Fibroblast of lung (primary cell): ENCODE measurements at regions not wholly inside any gene's neighbourhood (a gene's known extent, or its start where the extent isn't known, plus 50 kb on each side); places are given as distances from the start of the nearest gene placed in this dataset.

ENCODE experiments used
- EZH2 ChIP-seq: IDR thresholded peaks from 2 replicates; pipeline ENCODE4 v1.5.1; 2012; ENCODE audit warnings: low read length, control low read depth, mild to moderate bottlenecking; ENCODE audit errors: missing control alignments
- TF ChIP-seq, protein P1 (sequence below), 2 donors: IDR thresholded peaks in 1 of 2; conservative IDR thresholded peaks in 1 of 2; 1 replicate in 1 of 2; 2 replicates in 1 of 2; pipeline ENCODE4 v1.5.1; 2011 to 2012; ENCODE audit warnings: low read length in 2 of 2, control low read depth in 1 of 2, inconsistent platforms in 1 of 2, low read depth in 1 of 2, mild to moderate bottlenecking in 1 of 2

DNA sequence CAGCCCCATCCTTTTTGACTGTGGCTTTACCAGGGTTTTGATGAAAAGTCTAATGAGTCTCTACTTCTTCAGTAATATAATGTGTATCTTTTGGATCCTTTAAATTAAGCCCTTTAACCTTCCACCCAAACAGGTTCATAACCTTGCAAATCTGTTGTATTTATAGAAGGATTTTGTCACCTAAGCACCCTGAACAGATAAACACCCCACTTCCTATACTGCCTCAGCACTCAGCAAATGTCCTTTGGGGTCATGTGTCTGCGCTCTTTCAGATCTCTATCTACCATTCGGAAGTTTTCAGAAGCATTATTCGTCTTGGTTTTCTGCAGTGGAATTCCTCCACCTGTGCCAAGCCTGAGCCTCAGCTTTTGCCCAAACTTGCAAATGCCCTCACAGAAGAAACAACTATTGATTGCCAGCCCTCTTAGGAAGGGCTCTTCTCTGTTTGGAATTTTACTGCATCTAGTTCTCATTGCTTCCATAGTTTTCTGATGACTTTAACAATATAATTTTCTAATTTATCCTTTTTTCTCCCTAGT lies 214.8 kb upstream of the KCNJ16 start:
- TF ChIP-seq, protein P1, sequence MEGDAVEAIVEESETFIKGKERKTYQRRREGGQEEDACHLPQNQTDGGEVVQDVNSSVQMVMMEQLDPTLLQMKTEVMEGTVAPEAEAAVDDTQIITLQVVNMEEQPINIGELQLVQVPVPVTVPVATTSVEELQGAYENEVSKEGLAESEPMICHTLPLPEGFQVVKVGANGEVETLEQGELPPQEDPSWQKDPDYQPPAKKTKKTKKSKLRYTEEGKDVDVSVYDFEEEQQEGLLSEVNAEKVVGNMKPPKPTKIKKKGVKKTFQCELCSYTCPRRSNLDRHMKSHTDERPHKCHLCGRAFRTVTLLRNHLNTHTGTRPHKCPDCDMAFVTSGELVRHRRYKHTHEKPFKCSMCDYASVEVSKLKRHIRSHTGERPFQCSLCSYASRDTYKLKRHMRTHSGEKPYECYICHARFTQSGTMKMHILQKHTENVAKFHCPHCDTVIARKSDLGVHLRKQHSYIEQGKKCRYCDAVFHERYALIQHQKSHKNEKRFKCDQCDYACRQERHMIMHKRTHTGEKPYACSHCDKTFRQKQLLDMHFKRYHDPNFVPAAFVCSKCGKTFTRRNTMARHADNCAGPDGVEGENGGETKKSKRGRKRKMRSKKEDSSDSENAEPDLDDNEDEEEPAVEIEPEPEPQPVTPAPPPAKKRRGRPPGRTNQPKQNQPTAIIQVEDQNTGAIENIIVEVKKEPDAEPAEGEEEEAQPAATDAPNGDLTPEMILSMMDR (conservative IDR thresholded peaks at IDR 0.05 in 1 of 2, IDR thresholded peaks at IDR 0.05 in 1 of 2; ENCODE audit: low read depth in 1 of 2, low read length in 2 of 2): no peak
- no peak for TF ChIP-seq EZH2
